WTC11 (cell line): ENCODE measurements at regions not wholly inside any gene's neighbourhood (a gene's known extent, or its start where the extent isn't known, plus 50 kb on each side); places are given as distances from the start of the nearest gene placed in this dataset.

Experiments used
- ATF2 ChIP-seq: sonication (generic); formaldehyde crosslinking; IDR thresholded peaks from 2 replicates; pipeline ENCODE4 v1.8.1; 2022; ENCODE audit warnings: low read depth, missing genetic modification reagents, borderline replicate concordance
- ATF3 ChIP-seq: sonication (generic); formaldehyde crosslinking; conservative IDR thresholded peaks from 2 replicates; pipeline ENCODE4 v1.8.1; 2022; ENCODE audit warnings: mild to moderate bottlenecking, missing genetic modification reagents
- CBFB ChIP-seq: sonication (generic); formaldehyde crosslinking; IDR thresholded peaks from 2 replicates; pipeline ENCODE4 v1.8.1; 2022; ENCODE audit warnings: mild to moderate bottlenecking, low read depth, missing genetic modification reagents
- CTCF ChIP-seq: fragments of 200-600 bp; IDR thresholded peaks from 2 replicates; pipeline ENCODE4 v1.8.0; 2022; ENCODE audit warnings: antibody characterized with exemption
- ELF4 ChIP-seq: sonication (generic); formaldehyde crosslinking; IDR thresholded peaks from 2 replicates; pipeline ENCODE4 v1.8.1; 2022; ENCODE audit warnings: low read depth, mild to moderate bottlenecking, moderate library complexity, missing genetic modification reagents
- FOXP4 ChIP-seq: sonication (generic); formaldehyde crosslinking; IDR thresholded peaks from 2 replicates; pipeline ENCODE4 v1.8.0; 2022; ENCODE audit warnings: mild to moderate bottlenecking, missing genetic modification reagents
- IRF2 ChIP-seq: sonication (generic); formaldehyde crosslinking; IDR thresholded peaks from 2 replicates; pipeline ENCODE4 v1.8.0; 2022; ENCODE audit warnings: low read depth, missing genetic modification reagents, borderline replicate concordance
- MAX ChIP-seq: sonication (generic); formaldehyde crosslinking; IDR thresholded peaks from 2 replicates; pipeline ENCODE4 v1.8.0; 2022; ENCODE audit warnings: mild to moderate bottlenecking, missing genetic modification reagents
- SMAD3 ChIP-seq: sonication (generic); formaldehyde crosslinking; IDR thresholded peaks from 2 replicates; pipeline ENCODE4 v1.8.0; 2022; ENCODE audit warnings: missing genetic modification reagents, mild to moderate bottlenecking, borderline replicate concordance
- TCF7 ChIP-seq: sonication (generic); formaldehyde crosslinking; IDR thresholded peaks from 2 replicates; pipeline ENCODE4 v1.8.0; 2022; ENCODE audit warnings: mild to moderate bottlenecking, low read depth, missing genetic modification reagents, moderate library complexity
- TEAD4 ChIP-seq: sonication (generic); formaldehyde crosslinking; IDR thresholded peaks from 2 replicates; pipeline ENCODE4 v1.8.0; 2022; ENCODE audit warnings: mild to moderate bottlenecking, missing genetic modification reagents
- USF2 ChIP-seq: sonication (generic); formaldehyde crosslinking; IDR thresholded peaks from 2 replicates; pipeline ENCODE4 v1.8.1; 2023; ENCODE audit warnings: mild to moderate bottlenecking, missing genetic modification reagents, moderate library complexity
- ZBTB43 ChIP-seq: sonication (generic); formaldehyde crosslinking; IDR thresholded peaks from 2 replicates; pipeline ENCODE4 v1.8.1; 2023; ENCODE audit warnings: mild to moderate bottlenecking, missing genetic modification reagents
- ZNF263 ChIP-seq: sonication (generic); formaldehyde crosslinking; IDR thresholded peaks from 2 replicates; pipeline ENCODE4 v1.8.1; 2022; ENCODE audit warnings: low read depth, mild to moderate bottlenecking, moderate library complexity, missing genetic modification reagents

- TF ChIP-seq CTCF (no peak), ZBTB43 (CRISPR knock-in tag) (no peak), MAX (no peak), ATF3 (CRISPR knock-in tag) (no peak), FOXP4 (CRISPR knock-in tag) (no peak), TCF7 (CRISPR knock-in tag) (no peak), SMAD3 (CRISPR knock-in tag) (no peak), IRF2 (no peak), ATF2 (no peak), USF2 (no peak), TEAD4 (CRISPR knock-in tag) (no peak), CBFB (CRISPR knock-in tag) (no peak), ELF4 (CRISPR knock-in tag) (no peak), ZNF263 (CRISPR knock-in tag) (no peak)
These were observed 103.8 kb downstream of the XRCC2 start for GRCh38 chr7:152572101-152572500.
